Testis (tissue), 2 donors: ENCODE measurements at regions not wholly inside any gene's neighbourhood (a gene's known extent, or its start where the extent isn't known, plus 50 kb on each side); places are given as distances from the start of the nearest gene placed in this dataset.

Experiments used
- DNase-seq: peaks from one replicate; pipeline ENCODE4 v3.0.0-alpha.2; 2019
- H3K27ac ChIP-seq, 2 donors: fragments of 200-600 bp; sonication (generic); one replicate each; pipeline ENCODE4 v1.5.1; 2019
- H3K27me3 ChIP-seq: fragments of 200-600 bp; sonication (generic); one replicate; pipeline ENCODE4 v1.5.1; 2019
- H3K36me3 ChIP-seq: fragments of 200-600 bp; sonication (generic); one replicate; pipeline ENCODE4 v1.5.1; 2017; ENCODE audit warnings: low read depth; ENCODE audit errors: missing control alignments
- H3K4me1 ChIP-seq: fragments of 200-600 bp; sonication (generic); one replicate; pipeline ENCODE4 v1.5.1; 2019
- H3K4me3 ChIP-seq, 2 donors: fragments of 200-600 bp; sonication (generic); one replicate each; pipeline ENCODE4 v1.5.1; 2017 to 2019
- H3K9me3 ChIP-seq: fragments of 200-600 bp; sonication (generic); one replicate; pipeline ENCODE4 v1.5.1; 2017
- CTCF ChIP-seq, 3 experiments: fragments of 450-650 bp in 2 of 3; fragments of 200-600 bp in 1 of 3; sonication (generic) in 1 of 3; IDR thresholded peaks; one replicate each; pipeline ENCODE4 v1.5.1; 2016 to 2019; ENCODE audit warnings: antibody characterized with exemption in 3 of 3, mild to moderate bottlenecking in 2 of 3, moderate library complexity in 1 of 3
- POLR2A ChIP-seq: fragments of 450-650 bp; IDR thresholded peaks from one replicate; pipeline ENCODE4 v1.6.1; 2017; ENCODE audit warnings: antibody characterized with exemption, mild to moderate bottlenecking, moderate library complexity
- WGBS, 2 donors: methylation state at CpG; one replicate each; pipeline ENCODE4 v1.1.5; 2018; 5-methylcytosine and 5-hydroxymethylcytosine counted together
- intact Hi-C: fragments of 100-400 bp; cut with DNase I; formaldehyde crosslinking; loops from one replicate; pipeline ENCODE4 v1.15.1; 2023; ENCODE audit warnings: low total_unique reads

GRCh38 chr9:93818237-93818636 is 136.9 kb downstream of the BARX1 start:
- H3K9me3 ChIP-seq: no peaks in the 10 kb centered on the region
- no peaks in the 10 kb centered on the region for H3K36me3 ChIP-seq
- intact Hi-C loops: no loop called here
- no peaks in the 10 kb centered on the region for H3K4me1 ChIP-seq
- no peaks in the 10 kb centered on the region for H3K27me3 ChIP-seq
- TF ChIP-seq POLR2A: no peak
- TF ChIP-seq CTCF (IDR thresholded peaks at IDR 0.05): no peak
- no peak overlapping the region for H3K27ac ChIP-seq
- DNase-seq: no peak
- no peak overlapping the region for H3K4me3 ChIP-seq

- intact Hi-C loops: no loop called here
- Histone ChIP-seq H3K27me3 (no peaks in the 10 kb centered on the region), H3K9me3 (no peaks in the 10 kb centered on the region), H3K4me1 (no peaks in the 10 kb centered on the region), H3K4me3 (no peak overlapping the region), H3K27ac (no peak overlapping the region), H3K36me3 (no peaks in the 10 kb centered on the region)
- no peak for TF ChIP-seq CTCF (IDR thresholded peaks at IDR 0.05)
- TF ChIP-seq POLR2A: no peak
- 61 to 68% methylated on average over 5 of the region's 5 CpGs for WGBS, 2 donors
- DNase-seq: no peak
Measured at GRCh38 chr9:93815677-93816076, 139.5 kb downstream of the BARX1 start.

GRCh38 chr9:93815135-93815534 is 140.0 kb downstream of the BARX1 start:
- Histone ChIP-seq H3K4me3 (no peak overlapping the region), H3K9me3 (no peaks in the 10 kb centered on the region), H3K4me1 (no peaks in the 10 kb centered on the region), H3K36me3 (no peaks in the 10 kb centered on the region), H3K27ac (no peak overlapping the region), H3K27me3 (no peaks in the 10 kb centered on the region)
- WGBS, 2 donors: 86 to 97% methylated on average over 4 of the region's 4 CpGs
- intact Hi-C loops: no loop called here
- TF ChIP-seq POLR2A (no peak), CTCF (IDR thresholded peaks at IDR 0.05) (no peak)
- no peak for DNase-seq

GRCh38 chr9:93814077-93814956 is 140.8 kb downstream of the BARX1 start:
- H3K27ac ChIP-seq: no peak overlapping the region
- H3K36me3 ChIP-seq: no peaks in the 10 kb centered on the region
- H3K9me3 ChIP-seq: no peaks in the 10 kb centered on the region
- WGBS, 2 donors: 52 to 69% methylated on average over 12 of the region's 12 CpGs
- H3K4me3 ChIP-seq: no peak overlapping the region
- H3K4me1 ChIP-seq: no peaks in the 10 kb centered on the region
- DNase-seq: no peak
- intact Hi-C loops: no loop called here
- TF ChIP-seq CTCF (IDR thresholded peaks at IDR 0.05) (no peak), POLR2A (no peak)
- no peaks in the 10 kb centered on the region for H3K27me3 ChIP-seq
